ENCODE measurements at regions not wholly inside any gene's neighbourhood (a gene's known extent, or its start where the extent isn't known, plus 50 kb on each side); places are given as distances from the start of the nearest gene placed in this dataset.

DNA sequence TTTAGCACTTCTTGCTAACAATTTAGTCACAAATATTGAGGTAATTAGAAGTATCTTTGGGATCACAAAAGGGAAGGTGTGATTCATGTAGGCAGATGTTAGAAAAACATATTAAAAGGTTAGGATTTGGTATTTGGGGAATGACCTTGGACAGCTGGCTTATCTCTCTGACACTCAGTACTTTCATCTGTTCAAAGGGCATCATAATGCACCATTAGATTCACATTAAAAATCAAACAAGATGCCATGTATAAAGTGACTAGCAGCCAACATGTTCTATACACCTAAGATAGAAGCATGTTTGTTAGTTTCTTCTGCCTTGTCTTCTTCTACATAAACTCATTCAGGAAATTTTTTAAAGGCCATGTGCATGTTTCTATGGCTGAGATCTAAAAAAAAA lies 56.5 kb upstream of the ESRRG start:
- TF ChIP-seq, protein P1, sequence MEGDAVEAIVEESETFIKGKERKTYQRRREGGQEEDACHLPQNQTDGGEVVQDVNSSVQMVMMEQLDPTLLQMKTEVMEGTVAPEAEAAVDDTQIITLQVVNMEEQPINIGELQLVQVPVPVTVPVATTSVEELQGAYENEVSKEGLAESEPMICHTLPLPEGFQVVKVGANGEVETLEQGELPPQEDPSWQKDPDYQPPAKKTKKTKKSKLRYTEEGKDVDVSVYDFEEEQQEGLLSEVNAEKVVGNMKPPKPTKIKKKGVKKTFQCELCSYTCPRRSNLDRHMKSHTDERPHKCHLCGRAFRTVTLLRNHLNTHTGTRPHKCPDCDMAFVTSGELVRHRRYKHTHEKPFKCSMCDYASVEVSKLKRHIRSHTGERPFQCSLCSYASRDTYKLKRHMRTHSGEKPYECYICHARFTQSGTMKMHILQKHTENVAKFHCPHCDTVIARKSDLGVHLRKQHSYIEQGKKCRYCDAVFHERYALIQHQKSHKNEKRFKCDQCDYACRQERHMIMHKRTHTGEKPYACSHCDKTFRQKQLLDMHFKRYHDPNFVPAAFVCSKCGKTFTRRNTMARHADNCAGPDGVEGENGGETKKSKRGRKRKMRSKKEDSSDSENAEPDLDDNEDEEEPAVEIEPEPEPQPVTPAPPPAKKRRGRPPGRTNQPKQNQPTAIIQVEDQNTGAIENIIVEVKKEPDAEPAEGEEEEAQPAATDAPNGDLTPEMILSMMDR (IDR thresholded peaks at IDR 0.05; ENCODE audit: low read depth, low read length, missing control alignments): no peak
- Histone ChIP-seq H3K36me3 (replicated peaks) (no peaks in the 10 kb centered on the region), H3K4me3 (ENCODE audit: low read depth, low read length) (no peak overlapping the region), H3K27ac (no peak overlapping the region), H3K27me3 (replicated peaks) (no peaks in the 10 kb centered on the region)
- in situ Hi-C loops (cut with HindIII; ENCODE audit: low pct_ligation_motif_present, low sequenced_read_pairs): no loop called here
- DNase-seq: no peak

DNA sequence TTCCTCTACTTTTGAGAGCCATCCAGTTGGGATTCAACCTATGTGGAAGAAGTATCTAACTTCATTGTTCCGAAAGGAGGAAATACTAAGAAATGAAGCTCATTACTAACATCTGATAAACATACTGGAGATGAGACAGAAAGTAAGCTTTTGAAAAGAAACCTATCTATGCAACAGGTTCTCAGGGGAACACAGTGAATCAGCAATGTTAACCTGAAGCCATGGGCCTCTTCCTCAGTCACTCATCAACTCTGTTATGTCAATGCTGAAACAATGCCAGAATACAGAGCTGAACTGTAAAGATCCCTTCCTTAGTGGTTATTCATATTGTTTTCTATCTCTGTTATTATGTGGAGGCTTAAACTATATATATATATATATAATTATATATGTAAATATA lies 55.5 kb upstream of the ESRRG start:
- TF ChIP-seq, protein P1 (IDR thresholded peaks at IDR 0.05; ENCODE audit: low read depth, low read length, missing control alignments): no peak
- no peaks in the 10 kb centered on the region for H3K36me3 ChIP-seq (replicated peaks)
- in situ Hi-C loops (cut with HindIII; ENCODE audit: low pct_ligation_motif_present, low sequenced_read_pairs): no loop called here
- H3K27ac ChIP-seq: no peak overlapping the region
- no peak for DNase-seq
- H3K27me3 ChIP-seq (replicated peaks): no peaks in the 10 kb centered on the region
- no peak overlapping the region for H3K4me3 ChIP-seq (ENCODE audit: low read depth, low read length)

DNA sequence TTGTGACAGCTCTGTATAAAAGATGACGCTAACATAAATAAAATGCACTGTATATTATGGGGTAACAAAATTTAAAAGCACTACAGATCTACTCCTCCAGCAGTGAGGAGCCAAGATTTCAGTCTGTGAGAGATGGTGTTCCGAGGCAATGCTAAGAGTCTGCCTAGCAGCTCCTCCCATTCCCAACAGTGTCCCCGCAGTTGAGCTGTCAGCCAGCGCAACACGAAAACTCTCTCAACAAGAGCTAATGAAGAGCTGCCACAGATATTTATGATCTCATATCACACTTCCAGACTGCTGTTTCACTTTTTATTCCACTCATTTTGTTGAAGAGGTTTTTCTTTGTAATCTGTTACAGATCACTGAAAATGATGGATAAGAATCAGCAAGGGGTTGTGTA lies 53.9 kb upstream of the ESRRG start:
- no peak overlapping the region for H3K27ac ChIP-seq
- in situ Hi-C loops (cut with HindIII; ENCODE audit: low pct_ligation_motif_present, low sequenced_read_pairs): no loop called here

More for the DNA sequence above, 53.9 kb upstream of the ESRRG start:
- Histone ChIP-seq H3K4me3 (ENCODE audit: low read depth, low read length) (no peak overlapping the region), H3K36me3 (replicated peaks) (no peaks in the 10 kb centered on the region), H3K27me3 (replicated peaks) (no peaks in the 10 kb centered on the region)
- DNase-seq: no peak
- TF ChIP-seq, protein P1 (IDR thresholded peaks at IDR 0.05; ENCODE audit: low read depth, low read length, missing control alignments): no peak
